MM.1S (cell line): ENCODE measurements at regions not wholly inside any gene's neighbourhood (a gene's known extent, or its start where the extent isn't known, plus 50 kb on each side); places are given as distances from the start of the nearest gene placed in this dataset.

Experiments used
- EZH2 ChIP-seq: fragments of 300-600 bp; sonication (generic); optimal IDR thresholded peaks from 2 replicates; pipeline ENCODE3; 2017; ENCODE audit warnings: low read depth, mild to moderate bottlenecking, antibody characterized with exemption, low read length, mixed read lengths
- TF ChIP-seq, protein P1 (sequence below): fragments of 300-600 bp; sonication (generic); IDR thresholded peaks from 2 replicates; pipeline ENCODE4 v1.5.1; 2016; ENCODE audit warnings: antibody characterized with exemption, low read length, mixed read lengths

DNA sequence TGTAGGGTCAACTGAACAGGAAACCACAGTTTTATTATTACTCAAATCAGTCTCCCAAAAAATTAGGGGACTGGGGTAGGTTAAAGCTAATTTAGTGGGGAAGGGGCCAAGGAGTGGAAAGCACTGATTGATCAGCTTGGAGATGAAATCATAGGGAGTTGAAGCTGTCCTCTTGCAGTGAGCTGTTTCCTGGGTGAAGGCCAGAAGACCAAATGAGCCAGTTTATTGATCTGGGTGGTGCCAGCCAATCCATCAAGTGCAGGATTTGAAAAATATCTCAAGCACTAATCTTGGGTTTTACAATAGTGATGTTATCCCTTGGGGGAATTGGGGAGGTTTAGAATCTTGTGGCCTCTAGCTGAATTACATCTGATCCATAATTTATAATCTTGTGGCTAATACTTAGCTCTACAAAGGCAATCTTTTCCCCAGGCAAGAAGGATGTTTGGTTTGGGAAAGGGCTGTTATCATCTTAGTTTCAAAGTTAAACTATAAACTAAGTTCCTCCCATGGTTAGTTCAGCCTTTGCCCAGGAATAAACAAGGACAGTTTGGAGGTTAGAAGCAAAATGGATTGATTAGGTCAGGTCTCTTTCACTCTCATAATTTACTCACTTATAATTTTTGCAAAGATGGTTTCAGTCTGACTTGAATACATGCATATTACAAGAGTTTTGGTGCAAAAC, 773.5 kb downstream of the XPNPEP1 start:
- no peak for TF ChIP-seq EZH2
- TF ChIP-seq, protein P1, sequence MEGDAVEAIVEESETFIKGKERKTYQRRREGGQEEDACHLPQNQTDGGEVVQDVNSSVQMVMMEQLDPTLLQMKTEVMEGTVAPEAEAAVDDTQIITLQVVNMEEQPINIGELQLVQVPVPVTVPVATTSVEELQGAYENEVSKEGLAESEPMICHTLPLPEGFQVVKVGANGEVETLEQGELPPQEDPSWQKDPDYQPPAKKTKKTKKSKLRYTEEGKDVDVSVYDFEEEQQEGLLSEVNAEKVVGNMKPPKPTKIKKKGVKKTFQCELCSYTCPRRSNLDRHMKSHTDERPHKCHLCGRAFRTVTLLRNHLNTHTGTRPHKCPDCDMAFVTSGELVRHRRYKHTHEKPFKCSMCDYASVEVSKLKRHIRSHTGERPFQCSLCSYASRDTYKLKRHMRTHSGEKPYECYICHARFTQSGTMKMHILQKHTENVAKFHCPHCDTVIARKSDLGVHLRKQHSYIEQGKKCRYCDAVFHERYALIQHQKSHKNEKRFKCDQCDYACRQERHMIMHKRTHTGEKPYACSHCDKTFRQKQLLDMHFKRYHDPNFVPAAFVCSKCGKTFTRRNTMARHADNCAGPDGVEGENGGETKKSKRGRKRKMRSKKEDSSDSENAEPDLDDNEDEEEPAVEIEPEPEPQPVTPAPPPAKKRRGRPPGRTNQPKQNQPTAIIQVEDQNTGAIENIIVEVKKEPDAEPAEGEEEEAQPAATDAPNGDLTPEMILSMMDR = no peak
